SKM-1 (cell line): ENCODE measurements at regions not wholly inside any gene's neighbourhood (a gene's known extent, or its start where the extent isn't known, plus 50 kb on each side); places are given as distances from the start of the nearest gene placed in this dataset.

Experiments used
- DNase-seq: peaks from one replicate; lab custom pipeline; 2025; ENCODE audit not compliant: unreplicated experiment; lab: John Stamatoyannopoulos, UW

DNA sequence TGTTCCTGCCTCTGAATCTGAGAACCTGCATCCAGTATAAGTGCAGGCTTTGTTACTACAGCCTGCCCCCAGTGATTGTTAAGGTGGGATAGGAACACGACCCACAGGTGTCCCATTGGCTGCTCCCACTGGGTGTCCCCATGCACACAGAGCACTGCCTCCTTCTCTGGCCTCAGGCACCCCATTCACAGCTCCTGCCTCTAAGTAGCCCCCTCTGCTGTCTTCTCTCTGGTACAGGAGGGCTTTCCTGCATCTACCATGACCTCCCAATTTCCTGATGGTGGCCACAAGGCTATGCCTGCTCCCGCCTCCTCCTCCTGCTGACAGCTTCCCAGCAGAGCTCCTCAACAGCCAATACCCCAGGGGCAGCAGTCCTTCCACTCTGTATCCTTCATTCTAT, 238.6 kb upstream of the TMC3 start:
- DNase-seq, result no peak

GRCh38 chr15:81611679-81612078, 237.7 kb upstream of the TMC3 start:
- DNase-seq, result no peak

DNA sequence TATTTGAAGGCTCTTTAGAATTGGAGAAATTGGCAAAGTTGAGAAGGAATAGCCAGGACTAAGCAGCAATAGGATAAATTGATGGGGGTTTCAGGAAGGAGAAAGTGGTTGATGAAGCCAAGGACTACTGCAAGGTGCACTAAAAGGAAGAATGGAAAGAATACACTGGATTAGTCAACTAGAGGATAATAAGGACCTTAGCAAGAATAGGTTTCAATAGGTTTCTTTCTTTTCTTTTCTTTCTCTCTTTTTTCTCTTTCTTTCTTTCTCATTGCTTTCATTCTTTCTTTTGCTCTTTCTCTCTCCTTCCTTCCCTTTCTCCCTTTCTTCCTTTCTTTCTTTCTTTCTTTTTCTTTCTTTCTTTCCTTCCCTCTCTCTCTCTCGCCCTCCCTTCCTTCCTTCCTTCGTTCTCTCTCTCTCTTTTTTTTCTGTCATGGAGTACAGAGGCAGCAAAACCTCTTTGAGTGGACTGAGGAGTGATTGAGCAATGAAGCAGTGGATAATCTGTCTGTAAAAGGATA, 234.4 kb upstream of the TMC3 start:
- no peak for DNase-seq

GRCh38 chr15:81604713-81605112, 230.7 kb upstream of the TMC3 start:
- DNase-seq, result no peak

DNA sequence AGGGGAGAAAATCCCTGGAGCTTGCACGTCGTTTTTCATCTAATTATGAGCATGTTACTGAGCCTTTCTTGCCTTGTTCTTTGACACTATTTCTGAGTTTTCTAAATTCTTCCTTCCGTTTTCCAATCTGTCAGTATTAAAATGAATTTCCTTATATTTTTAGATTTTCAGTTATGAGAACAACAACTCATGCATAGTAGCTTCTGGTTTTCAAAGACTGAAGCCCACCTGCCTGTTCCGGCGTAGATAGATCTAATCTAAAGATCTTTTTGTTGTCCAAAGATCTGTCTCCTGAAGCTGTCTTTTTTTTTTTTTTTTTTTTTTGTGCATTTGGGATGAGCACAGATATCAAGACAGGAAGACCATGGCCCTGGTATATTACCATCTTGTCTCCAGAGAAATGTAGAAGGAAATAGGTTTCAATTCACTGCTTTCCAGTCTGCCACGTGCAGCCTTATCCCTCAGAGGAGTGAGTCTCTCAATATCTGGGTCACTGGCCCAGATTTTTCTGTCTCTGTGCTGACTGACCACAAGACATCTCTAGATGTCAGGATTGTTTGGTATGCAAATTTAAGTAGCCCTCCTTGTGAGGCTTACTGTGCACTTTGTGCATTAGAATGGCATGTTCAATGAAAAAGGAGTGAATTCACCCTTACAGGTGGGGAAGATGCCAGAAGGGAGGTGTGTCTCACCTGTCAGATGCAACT, 222.3 kb upstream of the TMC3 start:
- DNase-seq, result no peak

DNA sequence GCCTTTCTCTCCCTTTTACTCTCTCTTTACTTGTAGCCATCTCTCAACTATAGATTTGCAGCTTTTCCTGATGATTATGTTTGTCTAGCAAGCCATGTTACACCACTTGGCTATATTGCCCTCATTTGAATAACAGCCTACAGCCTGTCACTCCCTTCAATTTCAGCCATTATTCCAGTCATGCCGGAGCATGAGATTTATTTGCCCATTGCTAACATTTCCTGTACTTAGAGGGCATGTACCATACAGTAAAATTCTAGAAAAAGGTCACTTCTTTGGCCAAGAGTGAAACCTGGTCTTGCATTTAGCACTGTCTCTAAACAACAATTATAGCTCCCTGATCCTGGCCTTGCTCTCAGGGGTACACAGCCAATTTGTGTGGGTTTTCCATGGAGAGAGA, 221.7 kb upstream of the TMC3 start:
- DNase-seq, result no peak

DNA sequence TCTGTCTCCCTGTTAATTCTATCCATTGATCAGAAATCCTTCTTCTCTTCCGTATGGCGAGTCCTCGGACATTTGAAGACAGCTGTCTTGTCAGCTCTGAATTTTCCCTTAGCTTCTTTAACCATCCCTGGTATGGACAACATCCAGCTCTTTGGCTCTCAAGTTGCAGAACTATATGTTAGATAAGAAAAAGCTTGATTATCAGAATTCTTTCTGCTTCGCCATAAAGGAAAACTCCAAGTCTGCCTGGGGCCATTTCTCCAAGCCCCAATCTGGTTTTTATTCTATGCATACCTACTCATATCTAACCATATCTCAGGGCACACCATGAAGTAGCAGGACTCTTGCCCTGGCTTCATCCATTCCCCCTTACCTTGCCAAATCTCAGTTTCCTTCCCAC, 215.7 kb upstream of the TMC3 start:
- no peak for DNase-seq

- DNase-seq, result no peak
Observed at GRCh38 chr15:81575436-81576123, 201.6 kb upstream of the TMC3 start.

DNA sequence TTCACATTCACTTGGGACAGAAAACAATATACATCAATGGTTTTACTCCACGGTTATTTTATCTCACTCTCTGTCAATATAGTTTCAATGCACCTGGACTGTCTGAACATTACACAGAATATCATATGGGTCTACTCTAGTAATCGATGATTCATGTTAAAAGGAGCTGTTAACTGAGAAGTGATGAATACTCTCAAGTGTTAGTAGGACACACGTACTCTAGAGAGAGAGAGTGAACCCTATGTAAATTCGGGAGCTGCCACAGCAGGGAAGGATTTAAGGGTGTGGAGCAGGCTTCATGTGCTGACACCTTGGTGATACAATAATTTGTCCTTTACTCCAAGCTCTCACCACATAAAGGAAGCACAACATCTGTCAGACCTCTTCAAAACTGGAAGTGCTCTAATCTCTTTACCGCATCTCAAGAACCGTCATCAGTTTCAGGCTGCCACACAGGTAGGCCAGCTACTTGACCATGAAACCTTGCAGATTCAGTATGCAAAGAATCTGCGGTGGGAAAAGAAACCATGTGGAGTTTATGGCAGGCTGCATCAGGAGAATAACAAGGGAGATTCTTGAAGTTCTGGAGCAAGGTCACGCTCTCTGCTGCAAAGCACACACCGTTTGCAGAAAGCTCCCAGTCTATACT, 199.2 kb upstream of the TMC3 start:
- DNase-seq, result no peak

- no peak for DNase-seq
Observed at GRCh38 chr15:81572190-81572589, 198.2 kb upstream of the TMC3 start.

DNA sequence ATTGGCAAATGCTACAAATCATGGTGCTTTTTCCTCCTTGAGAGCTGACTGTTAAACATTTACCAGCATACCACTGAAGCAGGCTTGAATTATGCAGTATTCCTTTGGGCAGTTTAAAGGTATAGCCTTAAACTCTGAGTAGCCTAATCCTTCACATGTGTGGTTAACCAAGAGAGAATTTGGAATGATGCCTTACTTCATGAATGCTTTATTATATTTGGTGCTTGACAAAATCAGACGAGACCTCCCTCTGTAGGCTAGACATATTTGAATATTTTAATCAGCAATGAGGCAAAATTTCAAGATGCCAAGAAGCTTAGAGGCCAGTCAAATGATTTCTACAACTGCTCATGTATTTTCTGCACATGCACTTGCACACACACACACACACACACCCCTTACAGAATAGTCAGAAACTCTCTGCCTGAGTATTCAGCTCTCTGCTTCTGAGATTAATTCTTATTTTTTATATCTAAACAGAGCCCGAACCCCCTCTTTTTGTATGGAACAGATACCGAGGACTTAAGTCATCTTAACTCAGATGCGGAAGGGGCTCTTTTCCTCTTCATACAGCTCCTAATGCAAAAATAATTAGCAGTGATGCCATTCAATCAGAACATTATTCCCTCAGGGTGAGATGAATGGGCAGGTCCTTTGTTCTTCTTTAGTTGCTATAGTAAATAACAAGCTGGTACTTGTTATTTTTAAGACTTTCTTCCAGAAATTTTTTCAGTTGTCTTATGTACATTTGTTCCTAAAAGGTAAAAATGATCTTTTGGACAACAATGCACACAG, 195.5 kb upstream of the TMC3 start:
- no peak for DNase-seq

DNA sequence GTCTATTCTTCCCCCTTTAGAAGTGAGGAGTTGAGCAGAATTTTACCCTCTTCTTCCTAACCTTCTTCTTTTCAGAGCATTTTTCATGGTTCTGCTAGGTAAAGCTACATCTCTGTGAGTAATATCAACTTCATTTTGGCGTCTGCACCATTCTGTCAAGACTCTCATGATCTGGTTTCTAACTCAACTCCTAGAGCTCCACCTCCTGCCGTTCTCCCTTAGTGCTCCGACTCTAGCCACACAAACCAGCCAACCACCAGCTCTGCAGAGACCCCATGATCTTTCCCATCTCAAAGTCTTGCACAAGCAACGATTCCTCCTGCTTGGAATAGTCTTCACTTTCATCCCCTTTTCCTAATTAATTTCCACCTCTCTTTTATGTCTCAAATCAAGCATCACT, 193.9 kb upstream of the TMC3 start:
- DNase-seq, result no peak

GRCh38 chr15:81562986-81563385, 189.0 kb upstream of the TMC3 start:
- no peak for DNase-seq

GRCh38 chr15:81560405-81560804, 186.4 kb upstream of the TMC3 start:
- DNase-seq, result no peak

DNA sequence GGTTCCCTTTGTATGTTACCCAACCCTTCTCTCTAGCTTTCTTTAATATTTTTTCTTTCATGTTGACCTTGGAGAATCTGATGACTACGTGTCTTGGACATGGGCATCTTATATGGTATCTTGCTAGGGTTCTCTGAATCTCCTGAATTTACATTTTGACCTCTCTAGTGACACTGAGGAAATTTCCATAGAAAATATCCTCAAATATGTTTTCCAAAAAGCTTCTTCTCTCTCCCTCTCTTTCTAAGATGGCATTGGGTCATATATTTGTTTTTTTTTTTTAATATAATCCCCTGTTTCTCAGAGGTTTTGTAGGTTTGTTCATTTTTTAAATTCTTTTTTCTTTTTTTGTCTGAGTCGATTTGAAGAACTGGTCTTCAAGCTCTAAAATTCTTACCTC, 184.0 kb upstream of the TMC3 start:
- DNase-seq, result no peak

- DNase-seq, result no peak
Observed at GRCh38 chr15:81555346-81555745, 181.3 kb upstream of the TMC3 start.

GRCh38 chr15:81548365-81549130, 174.5 kb upstream of the TMC3 start:
- DNase-seq, result no peak

DNA sequence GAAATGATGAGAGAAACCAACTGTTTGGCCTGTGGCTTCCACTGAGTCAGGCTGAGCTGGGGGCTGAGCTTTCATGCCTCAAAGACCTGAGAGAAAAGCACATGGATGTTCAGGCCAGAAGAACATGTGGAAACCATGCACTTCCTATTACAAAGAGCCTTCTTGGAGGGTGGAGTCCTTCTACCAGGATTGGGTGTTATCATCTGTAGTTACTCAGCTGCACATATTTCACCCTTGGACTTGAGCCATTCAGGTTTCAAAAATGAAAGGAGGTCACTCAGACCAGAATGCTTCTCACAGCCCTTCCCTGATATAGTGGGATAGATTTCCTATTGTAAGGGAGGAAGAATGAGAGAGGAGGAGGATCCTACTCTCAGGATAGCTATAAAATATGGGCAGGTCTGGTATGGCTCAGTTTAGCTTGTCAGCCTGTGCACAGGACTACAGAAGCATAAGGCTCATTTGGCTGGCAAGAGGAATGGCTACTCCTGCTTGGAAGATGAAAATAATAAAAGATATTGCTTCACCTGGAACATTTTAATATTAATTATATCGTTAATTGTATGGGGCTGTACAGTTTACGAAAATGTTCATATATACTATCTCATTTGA, 173.6 kb upstream of the TMC3 start:
- no peak for DNase-seq

DNA sequence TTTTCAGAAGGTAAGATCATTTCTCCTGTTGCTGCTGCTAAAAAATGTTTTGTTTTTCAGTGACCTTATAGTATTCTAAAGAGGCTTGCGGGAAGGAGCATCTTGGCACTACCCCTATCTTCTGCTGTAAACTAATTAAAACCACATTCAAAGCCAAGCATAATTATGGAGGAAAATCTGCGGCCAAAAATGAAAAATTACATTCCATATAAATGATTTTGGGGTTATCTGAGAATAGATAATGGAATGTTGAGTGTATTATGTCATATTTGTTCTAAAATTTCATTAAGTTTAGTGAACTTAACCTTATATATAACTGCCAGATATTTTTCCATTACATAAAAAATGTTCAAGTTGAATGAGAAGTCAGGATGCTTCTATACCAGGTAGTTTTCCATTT, 170.4 kb upstream of the TMC3 start:
- no peak for DNase-seq

- no peak for DNase-seq
Observed at GRCh38 chr15:81540909-81541308, 166.9 kb upstream of the TMC3 start.
